GM12878 (cell line): ENCODE measurements at regions not wholly inside any gene's neighbourhood (a gene's known extent, or its start where the extent isn't known, plus 50 kb on each side); places are given as distances from the start of the nearest gene placed in this dataset.

Experiments
- ATAC-seq: fragments of 200-7000 bp; cut with Tn5 transposase; 3 replicates; pipeline ENCODE4 v1.9.1; 2020; ENCODE audit warnings: mild to moderate bottlenecking, moderate library complexity
- BruUV-seq: library from RNA; stranded (reverse); fragments of 400-500 nt; replicated peaks from 2 replicates; lab custom pipeline; 2021; lab: Mats Ljungman, UMichigan
- CTCF ChIA-PET: fragments of 300-600 bp; sonication (Branson Sonifier 250); formaldehyde crosslinking; extraction: SDS; loops from one replicate; lab custom pipeline; 2021; ENCODE audit warnings: inconsistent platforms; lab: Yijun Ruan, JAX
- POLR2A ChIA-PET: fragments of 350-600 bp; formaldehyde crosslinking; extraction: SDS; loops from one replicate; lab custom pipeline; 2021; ENCODE audit warnings: inconsistent platforms; lab: Charles Lee
- RAD21 ChIA-PET: fragments of 300-600 bp; sonication (Branson Sonifier 250); formaldehyde crosslinking; loops from one replicate; lab custom pipeline; 2023; ENCODE audit warnings: antibody characterized with exemption; ENCODE audit not compliant: unreplicated experiment; lab: Charles Lee
- SMC1A ChIA-PET: fragments of 300-600 bp; sonication (Branson Sonifier 250); formaldehyde crosslinking; loops from one replicate; lab custom pipeline; 2023; ENCODE audit not compliant: unreplicated experiment, uncharacterized antibody; lab: Charles Lee
- DNase-seq: peaks from one replicate; pipeline ENCODE4 v3.0.0-alpha.2; 2011; ENCODE audit warnings: low read depth, low spot score
- FAIRE-seq: peaks from 3 replicates; lab custom pipeline; 2011; peaks lifted over from hg19 to GRCh38; lab: Jason Lieb, UNC
- H2AFZ ChIP-seq: 2 replicates; pipeline ENCODE4 v1.6.0; 2011; ENCODE audit warnings: low read depth, low read length, control low read depth; ENCODE audit not compliant: control insufficient read depth
- H3K27ac ChIP-seq: 2 replicates; pipeline ENCODE4 v1.5.1; 2011; ENCODE audit warnings: control low read depth; ENCODE audit not compliant: control insufficient read depth, insufficient read depth
- H3K27me3 ChIP-seq, 2 experiments: replicated peaks in 1 of 2; 2 replicates each; pipeline versions ENCODE4 v1.6.0 to v1.6.1; 2011; ENCODE audit warnings: low read length in 1 of 2; ENCODE audit not compliant: control insufficient read depth in 2 of 2, insufficient read depth in 2 of 2
- H3K36me3 ChIP-seq, 2 experiments: 2 replicates each; pipeline ENCODE4 v1.5.1; 2011; ENCODE audit warnings: low read length in 1 of 2; ENCODE audit not compliant: control insufficient read depth in 2 of 2, insufficient read depth in 2 of 2
- H3K4me1 ChIP-seq: 2 replicates; pipeline ENCODE4 v1.6.1; 2011; ENCODE audit warnings: mild to moderate bottlenecking, low read length, moderate library complexity, mixed read lengths; ENCODE audit not compliant: control insufficient read depth, insufficient read depth
- H3K4me2 ChIP-seq: 2 replicates; pipeline ENCODE4 v1.6.0; 2011; ENCODE audit warnings: control low read depth; ENCODE audit not compliant: control insufficient read depth, insufficient read depth
- H3K4me3 ChIP-seq: fragments of 200-600 bp; sonication (generic); 2 replicates; pipeline ENCODE4 v1.5.1; 2016
- H3K79me2 ChIP-seq: 2 replicates; pipeline ENCODE4 v1.6.0; 2011; ENCODE audit warnings: low read length; ENCODE audit not compliant: control insufficient read depth, insufficient read depth
- H3K9ac ChIP-seq: 2 replicates; pipeline ENCODE4 v1.8.0; 2011; ENCODE audit warnings: low read length, control low read depth, mixed read lengths; ENCODE audit not compliant: control insufficient read depth, insufficient read depth
- H3K9me3 ChIP-seq: replicated peaks from 3 replicates; pipeline ENCODE4 v1.5.1; 2011; ENCODE audit warnings: mild to moderate bottlenecking, low read length; ENCODE audit not compliant: control insufficient read depth, insufficient read depth
- H4K20me1 ChIP-seq: 2 replicates; pipeline ENCODE4 v1.6.0; 2011; ENCODE audit not compliant: control insufficient read depth, insufficient read depth
- BHLHE40 ChIP-seq, 2 experiments: fragments of 450-650 bp in 1 of 2; IDR thresholded peaks; 2 replicates each; pipeline ENCODE4 v1.6.1; 2011 to 2017; ENCODE audit warnings: low read depth in 2 of 2, borderline replicate concordance in 1 of 2, improper control_type of control experiment in 1 of 2, low read length in 1 of 2, mild to moderate bottlenecking in 1 of 2
- BRCA1 ChIP-seq: IDR thresholded peaks from 2 replicates; pipeline ENCODE4 v1.6.1; 2011; ENCODE audit warnings: low read depth, low read length, improper control_type of control experiment
- IRF5 ChIP-seq: fragments of 450-650 bp; IDR thresholded peaks from 2 replicates; pipeline ENCODE4 v1.6.1; 2017; ENCODE audit warnings: borderline replicate concordance
- NR2C2 ChIP-seq: IDR thresholded peaks from 2 replicates; pipeline ENCODE4 v1.6.1; 2011; ENCODE audit warnings: borderline replicate concordance, low read depth; ENCODE audit not compliant: control insufficient read depth, insufficient read length
- SP1 ChIP-seq: IDR thresholded peaks from one replicate; pipeline ENCODE4 v1.6.1; 2011; ENCODE audit warnings: low read depth, low read length
- ZBED1 ChIP-seq: IDR thresholded peaks from 2 replicates; pipeline ENCODE4 v1.6.1; 2016; ENCODE audit warnings: borderline replicate concordance
- ZNF274 ChIP-seq: IDR thresholded peaks from one replicate; pipeline ENCODE4 v1.8.0; 2011; ENCODE audit not compliant: insufficient read length, insufficient read depth
- WGBS: methylation state at CpG from one replicate; pipeline ENCODE4 v1.1.6; 2016; ENCODE audit warnings: low lambda C conversion rate; ENCODE audit not compliant: insufficient replicate concordance, insufficient coverage; ENCODE audit errors: missing lambda C conversion rate; 5-methylcytosine and 5-hydroxymethylcytosine counted together
- in situ Hi-C: fragments of 300-500 bp; cut with MboI; formaldehyde crosslinking; loops from 9 replicates; pipeline ENCODE4 v1.14.3; 2018; ENCODE audit warnings: mixed read lengths
- intact Hi-C: fragments of 100-400 bp; cut with micrococcal nuclease; formaldehyde crosslinking; loops from one replicate; pipeline ENCODE4 v1.14.2; 2022; ENCODE audit not compliant: unreplicated experiment
- TF ChIP-seq, protein P1 (sequence below): fragments of 450-650 bp; IDR thresholded peaks from 2 replicates; pipeline ENCODE4 v1.6.1; 2016; ENCODE audit warnings: mild to moderate bottlenecking

GRCh38 chr7:83857691-83858090 lies 208.8 kb upstream of the SEMA3E start:
- in situ Hi-C loops, result no loop called here
- SMC1A ChIA-PET, result interaction anchor here (0.6 to 2.9 kb wide), 10 partner anchors 9 to 795 kb away, joined by 3 to 8 read pairs (median 4); no protein-coding TSS in a partner anchor

More at GRCh38 chr7:83857691-83858090, 208.8 kb upstream of the SEMA3E start:
- Histone ChIP-seq H3K27me3 (no peaks in the 10 kb centered on the region), H3K27ac (no peak overlapping the region), H3K4me3 (no peak overlapping the region), H3K4me1 (no peaks in the 10 kb centered on the region), H3K79me2 (no peaks in the 10 kb centered on the region), H3K9ac (no peak overlapping the region), H3K9me3 (no peaks in the 10 kb centered on the region), H3K4me2 (no peak overlapping the region), H3K36me3 (no peaks in the 10 kb centered on the region), H2AFZ (no peak overlapping the region), H4K20me1 (no peaks in the 10 kb centered on the region)
- FAIRE-seq, result no peak
- WGBS, result 0% methylated on average over 1 of the region's 1 CpG
- no TSS peak for BruUV-seq
- CTCF ChIA-PET, result interaction anchor here (1.9 kb wide), 1 partner anchor 13 kb away, joined by 4 read pairs; no protein-coding TSS in a partner anchor
- POLR2A ChIA-PET, result no interaction called here
- RAD21 ChIA-PET, result no interaction called here
- intact Hi-C loops, result no loop called here
- no peak for ATAC-seq
- DNase-seq, result no peak
- TF ChIP-seq ZBED1, result no peak
- no peak for TF ChIP-seq BHLHE40 (IDR thresholded peaks at IDR 0.05; ENCODE audit: borderline replicate concordance in 1 of 2, low read depth in 2 of 2, low read length in 1 of 2)
- no peak for TF ChIP-seq ZNF274
- no peak for TF ChIP-seq SP1
- no peak for TF ChIP-seq IRF5
- TF ChIP-seq NR2C2, result no peak
- TF ChIP-seq, protein P1, sequence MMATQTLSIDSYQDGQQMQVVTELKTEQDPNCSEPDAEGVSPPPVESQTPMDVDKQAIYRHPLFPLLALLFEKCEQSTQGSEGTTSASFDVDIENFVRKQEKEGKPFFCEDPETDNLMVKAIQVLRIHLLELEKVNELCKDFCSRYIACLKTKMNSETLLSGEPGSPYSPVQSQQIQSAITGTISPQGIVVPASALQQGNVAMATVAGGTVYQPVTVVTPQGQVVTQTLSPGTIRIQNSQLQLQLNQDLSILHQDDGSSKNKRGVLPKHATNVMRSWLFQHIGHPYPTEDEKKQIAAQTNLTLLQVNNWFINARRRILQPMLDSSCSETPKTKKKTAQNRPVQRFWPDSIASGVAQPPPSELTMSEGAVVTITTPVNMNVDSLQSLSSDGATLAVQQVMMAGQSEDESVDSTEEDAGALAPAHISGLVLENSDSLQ, result no peak
- no peak for TF ChIP-seq BRCA1
